ENCODE measurements at regions not wholly inside any gene's neighbourhood (a gene's known extent, or its start where the extent isn't known, plus 50 kb on each side); places are given as distances from the start of the nearest gene placed in this dataset.

DNA sequence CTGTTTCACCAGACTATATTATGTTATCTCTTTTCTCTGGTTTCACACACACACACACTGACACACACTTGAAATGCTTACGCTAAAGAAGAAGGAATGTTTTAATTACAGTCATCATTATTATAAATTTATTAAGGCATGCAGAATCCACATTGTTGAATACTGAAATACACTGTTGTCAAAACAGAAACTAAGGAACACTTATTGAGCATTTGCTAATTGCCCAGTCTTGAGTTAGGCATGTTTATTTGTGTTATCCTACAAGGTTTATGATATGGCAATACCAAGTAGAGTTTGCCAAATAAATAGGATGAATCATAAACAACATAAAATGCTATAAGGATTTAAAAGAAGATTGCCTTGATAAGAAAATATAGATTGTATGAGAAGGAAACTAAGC lies 917.0 kb upstream of the PIK3C3 start:
- TF ChIP-seq, protein P1, sequence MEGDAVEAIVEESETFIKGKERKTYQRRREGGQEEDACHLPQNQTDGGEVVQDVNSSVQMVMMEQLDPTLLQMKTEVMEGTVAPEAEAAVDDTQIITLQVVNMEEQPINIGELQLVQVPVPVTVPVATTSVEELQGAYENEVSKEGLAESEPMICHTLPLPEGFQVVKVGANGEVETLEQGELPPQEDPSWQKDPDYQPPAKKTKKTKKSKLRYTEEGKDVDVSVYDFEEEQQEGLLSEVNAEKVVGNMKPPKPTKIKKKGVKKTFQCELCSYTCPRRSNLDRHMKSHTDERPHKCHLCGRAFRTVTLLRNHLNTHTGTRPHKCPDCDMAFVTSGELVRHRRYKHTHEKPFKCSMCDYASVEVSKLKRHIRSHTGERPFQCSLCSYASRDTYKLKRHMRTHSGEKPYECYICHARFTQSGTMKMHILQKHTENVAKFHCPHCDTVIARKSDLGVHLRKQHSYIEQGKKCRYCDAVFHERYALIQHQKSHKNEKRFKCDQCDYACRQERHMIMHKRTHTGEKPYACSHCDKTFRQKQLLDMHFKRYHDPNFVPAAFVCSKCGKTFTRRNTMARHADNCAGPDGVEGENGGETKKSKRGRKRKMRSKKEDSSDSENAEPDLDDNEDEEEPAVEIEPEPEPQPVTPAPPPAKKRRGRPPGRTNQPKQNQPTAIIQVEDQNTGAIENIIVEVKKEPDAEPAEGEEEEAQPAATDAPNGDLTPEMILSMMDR (IDR thresholded peaks at IDR 0.05) = no peak
- no peak for TF ChIP-seq POLR2A (IDR thresholded peaks at IDR 0.05)
- no peak for TF ChIP-seq EP300 (IDR thresholded peaks at IDR 0.05)

Data from ovary (tissue), 3 donors.